Natural killer cell (primary cell): ENCODE measurements at regions not wholly inside any gene's neighbourhood (a gene's known extent, or its start where the extent isn't known, plus 50 kb on each side); places are given as distances from the start of the nearest gene placed in this dataset.

Source experiments
- ATAC-seq, 3 donors: fragments of 150-1000 bp in 2 of 3; fragments of 200-7000 bp in 1 of 3; cut with Tn5 transposase; 1 replicate in 1 of 3; 2 replicates in 2 of 3; pipeline ENCODE4 v1.10.0; 2021; ENCODE audit warnings: mild to moderate bottlenecking in 2 of 3, moderate library complexity in 2 of 3
- DNase-seq, 2 donors: peaks; one replicate each; pipeline versions ENCODE4 v3.0.0 to v3.0.0-alpha.2; 2013 to 2021; ENCODE audit warnings: mixed read lengths in 1 of 2
- H3K27ac ChIP-seq: one replicate; pipeline ENCODE4 v1.5.1; 2013; ENCODE audit warnings: mild to moderate bottlenecking, low read length
- H3K27me3 ChIP-seq: one replicate; pipeline ENCODE4 v1.6.1; 2013; ENCODE audit warnings: low read length; ENCODE audit not compliant: control insufficient read depth, insufficient read depth
- H3K36me3 ChIP-seq: one replicate; pipeline ENCODE4 v1.6.1; 2013; ENCODE audit warnings: low read length; ENCODE audit not compliant: control insufficient read depth, insufficient read depth
- H3K4me1 ChIP-seq: one replicate; pipeline ENCODE4 v1.6.1; 2013; ENCODE audit warnings: low read length; ENCODE audit not compliant: control insufficient read depth, insufficient read depth
- H3K4me3 ChIP-seq: one replicate; pipeline ENCODE4 v1.5.1; 2013; ENCODE audit warnings: low read length
- H3K9me3 ChIP-seq: one replicate; pipeline ENCODE4 v1.6.1; 2013; ENCODE audit warnings: low read length; ENCODE audit not compliant: control insufficient read depth, insufficient read depth
- H3K27ac Mint-ChIP-seq, 2 donors: one replicate each; pipeline ENCODE4 v1.8.0; 2022; ENCODE audit warnings: mild to moderate bottlenecking in 2 of 2, mixed read lengths in 2 of 2, moderate library complexity in 1 of 2
- H3K27me3 Mint-ChIP-seq, 2 donors: one replicate each; pipeline ENCODE4 v1.8.0; 2022; ENCODE audit warnings: low read depth in 2 of 2, mixed read lengths in 2 of 2
- H3K36me3 Mint-ChIP-seq: one replicate; pipeline ENCODE4 v1.8.0; 2022; ENCODE audit warnings: mixed read lengths
- H3K4me1 Mint-ChIP-seq, 2 donors: one replicate each; pipeline ENCODE4 v1.8.0; 2022; ENCODE audit warnings: mixed read lengths in 2 of 2
- H3K4me3 Mint-ChIP-seq: one replicate; pipeline ENCODE4 v1.8.0; 2022; ENCODE audit warnings: mild to moderate bottlenecking, moderate library complexity, mixed read lengths
- H3K9me3 Mint-ChIP-seq, 2 donors: one replicate each; pipeline ENCODE4 v1.8.0; 2022; ENCODE audit warnings: mixed read lengths in 2 of 2
- WGBS: methylation state at CpG from one replicate; pipeline ENCODE4 v1.1.7; 2013; ENCODE audit warnings: missing lambda C conversion rate; ENCODE audit not compliant: insufficient coverage; 5-methylcytosine and 5-hydroxymethylcytosine counted together
- intact Hi-C: fragments of 100-400 bp; cut with micrococcal nuclease; formaldehyde crosslinking; loops from one replicate; pipeline ENCODE4 v1.14.2; 2022
- TF ChIP-seq, protein P1 (sequence below): fragments of 200-600 bp; IDR thresholded peaks from one replicate; pipeline ENCODE4 v1.8.0; 2022; ENCODE audit warnings: antibody characterized with exemption

DNA sequence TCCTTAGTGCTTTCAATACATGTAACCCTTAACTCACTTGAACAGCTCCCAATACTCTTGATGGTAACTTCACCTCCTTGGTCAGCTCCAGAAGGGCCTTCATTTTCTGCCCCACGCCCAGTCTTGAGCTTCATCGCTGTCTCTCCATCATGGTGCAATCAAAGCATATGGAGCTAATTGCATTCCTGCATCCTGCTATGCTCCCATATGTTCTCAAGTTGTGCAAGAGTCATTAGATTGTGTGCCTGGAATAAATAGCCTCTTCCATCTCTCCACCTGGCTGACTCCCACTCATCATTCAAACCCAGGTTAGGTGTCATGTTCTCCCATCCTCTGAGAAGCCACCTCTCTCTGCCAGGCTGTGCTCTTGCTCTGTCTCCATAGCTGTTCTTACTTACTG is 364.5 kb upstream of the RGPD4 start:
- no peaks in the 10 kb centered on the region for H3K27me3 ChIP-seq
- DNase-seq, result no peak
- intact Hi-C loops, result no loop called here
- no peaks in the 10 kb centered on the region for H3K4me1 ChIP-seq
- Mint-ChIP-seq H3K27me3 (no peaks in the 10 kb centered on the region), H3K4me1 (no peaks in the 10 kb centered on the region), H3K4me3 (no peak overlapping the region), H3K27ac (no peak overlapping the region), H3K36me3 (no peaks in the 10 kb centered on the region), H3K9me3 (peaks cover 16 to 29% of the 10 kb centered on the region in 2 donors)
- H3K27ac ChIP-seq, result no peak overlapping the region
- peaks cover 2% of the 10 kb centered on the region for H3K9me3 ChIP-seq
- no peaks in the 10 kb centered on the region for H3K36me3 ChIP-seq
- no peak for ATAC-seq
- TF ChIP-seq, protein P1, sequence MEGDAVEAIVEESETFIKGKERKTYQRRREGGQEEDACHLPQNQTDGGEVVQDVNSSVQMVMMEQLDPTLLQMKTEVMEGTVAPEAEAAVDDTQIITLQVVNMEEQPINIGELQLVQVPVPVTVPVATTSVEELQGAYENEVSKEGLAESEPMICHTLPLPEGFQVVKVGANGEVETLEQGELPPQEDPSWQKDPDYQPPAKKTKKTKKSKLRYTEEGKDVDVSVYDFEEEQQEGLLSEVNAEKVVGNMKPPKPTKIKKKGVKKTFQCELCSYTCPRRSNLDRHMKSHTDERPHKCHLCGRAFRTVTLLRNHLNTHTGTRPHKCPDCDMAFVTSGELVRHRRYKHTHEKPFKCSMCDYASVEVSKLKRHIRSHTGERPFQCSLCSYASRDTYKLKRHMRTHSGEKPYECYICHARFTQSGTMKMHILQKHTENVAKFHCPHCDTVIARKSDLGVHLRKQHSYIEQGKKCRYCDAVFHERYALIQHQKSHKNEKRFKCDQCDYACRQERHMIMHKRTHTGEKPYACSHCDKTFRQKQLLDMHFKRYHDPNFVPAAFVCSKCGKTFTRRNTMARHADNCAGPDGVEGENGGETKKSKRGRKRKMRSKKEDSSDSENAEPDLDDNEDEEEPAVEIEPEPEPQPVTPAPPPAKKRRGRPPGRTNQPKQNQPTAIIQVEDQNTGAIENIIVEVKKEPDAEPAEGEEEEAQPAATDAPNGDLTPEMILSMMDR, result no peak
- 93% methylated on average over 2 of the region's 2 CpGs for WGBS
- no peak overlapping the region for H3K4me3 ChIP-seq

DNA sequence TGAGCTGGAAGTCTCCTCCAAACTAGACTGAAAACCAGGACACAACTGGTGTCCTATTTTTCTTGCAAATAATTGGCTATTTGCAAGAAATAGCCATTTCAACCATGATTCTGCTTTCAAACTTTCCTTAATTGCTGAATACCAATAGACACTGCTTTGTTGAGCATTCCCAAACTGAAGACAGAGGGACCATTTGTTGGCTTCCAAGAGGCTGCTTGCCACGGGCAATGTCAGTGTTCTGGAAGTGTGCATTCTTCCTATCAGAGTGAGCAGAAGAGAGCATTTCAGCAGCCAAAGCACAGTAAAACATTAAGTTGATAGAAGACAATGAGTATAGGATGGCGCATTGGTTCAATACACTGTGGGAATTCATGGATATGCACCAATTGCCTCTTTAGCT is 360.5 kb upstream of the RGPD4 start:
- Histone ChIP-seq H3K4me3 (no peak overlapping the region), H3K27ac (no peak overlapping the region), H3K4me1 (no peaks in the 10 kb centered on the region), H3K9me3 (peaks cover 6% of the 10 kb centered on the region), H3K27me3 (no peaks in the 10 kb centered on the region), H3K36me3 (no peaks in the 10 kb centered on the region)
- intact Hi-C loops, result no loop called here
- H3K27me3 Mint-ChIP-seq, result no peaks in the 10 kb centered on the region
- no peaks in the 10 kb centered on the region for H3K36me3 Mint-ChIP-seq
- DNase-seq, result no peak
- H3K27ac Mint-ChIP-seq, result no peak overlapping the region
- 90% methylated on average over 2 of the region's 2 CpGs for WGBS
- TF ChIP-seq, protein P1, result no peak
- H3K9me3 Mint-ChIP-seq, result peaks cover 20 to 32% of the 10 kb centered on the region in 2 donors
- no peak overlapping the region for H3K4me3 Mint-ChIP-seq
- no peak for ATAC-seq
- no peaks in the 10 kb centered on the region for H3K4me1 Mint-ChIP-seq

DNA sequence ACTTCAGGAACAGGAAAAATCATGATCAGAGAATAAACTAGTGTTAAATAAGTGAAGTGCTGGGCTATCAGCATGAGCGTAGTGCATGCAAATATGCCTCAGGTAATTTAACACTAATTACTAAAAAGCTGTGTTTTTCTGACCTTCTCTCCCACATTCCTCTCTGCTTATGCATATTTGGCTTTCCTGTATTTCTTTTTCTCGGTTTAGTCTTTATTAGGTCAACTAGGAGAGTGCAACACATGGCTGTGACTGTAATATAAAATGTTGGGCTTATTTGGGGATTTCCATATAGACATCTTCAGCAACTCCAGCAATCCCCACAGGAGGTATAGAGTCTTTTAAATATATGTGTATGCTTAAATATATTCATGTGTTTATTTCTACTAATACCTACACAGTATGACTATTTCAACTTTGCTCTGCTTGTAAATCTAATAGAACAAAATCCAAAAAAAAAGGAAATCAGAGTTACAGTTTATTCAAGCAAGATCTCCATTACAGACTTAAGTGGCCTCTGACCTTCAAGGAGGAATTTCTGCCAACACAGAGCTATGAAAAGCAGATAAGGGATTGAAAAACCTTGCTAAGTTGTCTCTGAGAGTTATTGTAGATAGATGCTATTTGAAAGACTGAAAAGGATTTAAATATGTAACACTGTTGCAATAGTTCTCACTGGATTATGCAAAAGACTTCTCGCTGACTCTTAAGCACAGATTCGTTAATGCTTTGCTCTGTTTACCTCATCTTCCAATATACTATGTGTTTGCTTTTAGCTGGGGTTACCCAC is 359.5 kb upstream of the RGPD4 start:
- H3K27me3 ChIP-seq, result no peaks in the 10 kb centered on the region
- H3K9me3 ChIP-seq, result peaks cover 6% of the 10 kb centered on the region
- H3K4me3 ChIP-seq, result no peak overlapping the region
- H3K4me1 ChIP-seq, result no peaks in the 10 kb centered on the region
- no peak overlapping the region for H3K4me3 Mint-ChIP-seq
- H3K27ac ChIP-seq, result no peak overlapping the region
- TF ChIP-seq, protein P1, result no peak
- intact Hi-C loops, result no loop called here
- no peak for DNase-seq
- H3K27ac Mint-ChIP-seq, result no peak overlapping the region
- no peaks in the 10 kb centered on the region for H3K27me3 Mint-ChIP-seq
- no peaks in the 10 kb centered on the region for H3K36me3 ChIP-seq
- H3K36me3 Mint-ChIP-seq, result no peaks in the 10 kb centered on the region
- H3K4me1 Mint-ChIP-seq, result no peaks in the 10 kb centered on the region
- ATAC-seq, result no peak
- peaks cover 21 to 28% of the 10 kb centered on the region in 2 donors for H3K9me3 Mint-ChIP-seq
- WGBS, result 81% methylated on average over 3 of the region's 4 CpGs

DNA sequence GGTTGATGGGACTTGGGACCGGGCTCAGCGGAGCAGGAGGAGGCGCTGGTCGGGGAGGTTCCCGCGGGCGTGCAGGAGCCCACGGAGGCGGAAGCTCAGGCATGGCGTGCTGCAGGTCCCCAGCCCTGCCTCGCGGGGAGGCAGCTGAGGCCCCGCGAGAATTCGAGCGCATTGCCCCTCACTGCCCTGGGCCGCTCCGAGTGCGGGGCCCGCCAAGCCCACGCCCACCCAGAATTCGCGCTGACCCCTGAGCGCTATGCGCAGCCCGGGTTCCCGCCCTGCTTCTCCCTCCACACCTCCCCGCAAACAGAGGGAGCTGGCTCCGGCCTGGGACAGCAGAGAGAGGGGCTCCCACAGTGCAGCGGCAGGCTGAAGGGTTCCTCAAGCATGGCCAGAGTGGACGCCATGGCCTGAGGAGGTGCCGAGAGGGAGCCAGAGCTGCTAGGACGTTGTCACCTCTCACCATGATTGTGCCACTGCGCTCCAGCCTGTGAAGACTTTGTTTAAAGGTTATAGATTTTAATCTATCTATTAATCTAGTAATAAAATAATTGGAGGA is 357.2 kb upstream of the RGPD4 start:
- Histone ChIP-seq H3K27me3 (no peaks in the 10 kb centered on the region), H3K9me3 (peaks cover 6% of the 10 kb centered on the region), H3K36me3 (no peaks in the 10 kb centered on the region), H3K27ac (no peak overlapping the region), H3K4me1 (no peaks in the 10 kb centered on the region), H3K4me3 (no peak overlapping the region)
- WGBS, result 90% methylated on average over 33 of the region's 34 CpGs
- intact Hi-C loops, result no loop called here
- DNase-seq (no peak), ATAC-seq (no peak)
- Mint-ChIP-seq H3K9me3 (peaks cover 13 to 17% of the 10 kb centered on the region in 2 donors), H3K36me3 (no peaks in the 10 kb centered on the region), H3K4me1 (no peaks in the 10 kb centered on the region), H3K27ac (no peak overlapping the region), H3K4me3 (no peak overlapping the region), H3K27me3 (no peaks in the 10 kb centered on the region)
- TF ChIP-seq, protein P1, result no peak
